ENCODE measurements at regions not wholly inside any gene's neighbourhood (a gene's known extent, or its start where the extent isn't known, plus 50 kb on each side); places are given as distances from the start of the nearest gene placed in this dataset.

DNA sequence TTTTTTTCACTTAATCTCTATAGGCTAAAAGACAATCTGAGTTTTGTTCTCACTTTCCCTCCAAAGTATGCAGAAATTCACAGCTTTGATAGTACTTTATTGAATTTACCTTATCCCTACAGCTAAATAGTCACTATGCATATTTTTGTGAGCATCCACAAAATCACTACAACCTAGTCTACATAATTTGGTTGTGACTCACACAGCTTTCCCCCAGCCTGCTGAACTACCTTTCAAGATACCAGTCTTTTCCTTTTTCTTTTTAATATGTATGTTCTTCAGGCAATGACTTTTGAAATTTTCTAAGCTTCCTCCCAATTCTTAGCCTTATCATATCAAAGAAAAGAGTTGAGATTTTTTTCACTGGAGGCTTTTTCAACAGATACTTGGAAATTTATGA is 347.3 kb upstream of the CDH6 start:
- TF ChIP-seq CTCF (IDR thresholded peaks at IDR 0.05) (no peak), EZH2 (IDR thresholded peaks at IDR 0.05) (no peak)
